HG03039 (cell line): ENCODE measurements at regions not wholly inside any gene's neighbourhood (a gene's known extent, or its start where the extent isn't known, plus 50 kb on each side); places are given as distances from the start of the nearest gene placed in this dataset.
"Not testable (repeated sequence)": the region's sequence is repeated elsewhere in the genome, so short reads cannot be mapped to it uniquely, and the experiment has no call there.

Source experiments
- ATAC-seq: cut with Tn5 transposase; IDR thresholded peaks from one replicate; pipeline ENCODE4 v1.9.1; 2021; ENCODE audit warnings: mild to moderate bottlenecking, moderate library complexity; ENCODE audit not compliant: unreplicated experiment

DNA sequence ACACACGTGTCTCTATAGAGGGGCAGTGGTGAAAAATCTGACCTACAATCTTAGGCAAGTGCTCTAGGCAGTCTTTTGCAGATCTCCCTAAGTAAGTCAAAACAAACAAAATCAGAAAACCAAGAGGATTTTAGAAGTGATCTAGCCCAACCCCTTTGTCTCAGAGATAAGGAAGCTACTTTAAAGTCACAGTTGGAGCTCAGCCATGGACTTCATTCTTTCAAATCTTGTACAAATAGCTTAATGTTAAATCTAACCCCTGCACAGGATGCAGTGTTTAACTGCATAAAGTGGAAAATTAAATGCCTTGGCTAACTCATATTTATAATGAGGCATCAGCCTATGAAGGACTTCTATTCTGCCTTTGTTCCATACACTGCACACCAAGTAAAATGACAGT, 135.1 kb upstream of the RFX3 start:
- no peak for ATAC-seq

DNA sequence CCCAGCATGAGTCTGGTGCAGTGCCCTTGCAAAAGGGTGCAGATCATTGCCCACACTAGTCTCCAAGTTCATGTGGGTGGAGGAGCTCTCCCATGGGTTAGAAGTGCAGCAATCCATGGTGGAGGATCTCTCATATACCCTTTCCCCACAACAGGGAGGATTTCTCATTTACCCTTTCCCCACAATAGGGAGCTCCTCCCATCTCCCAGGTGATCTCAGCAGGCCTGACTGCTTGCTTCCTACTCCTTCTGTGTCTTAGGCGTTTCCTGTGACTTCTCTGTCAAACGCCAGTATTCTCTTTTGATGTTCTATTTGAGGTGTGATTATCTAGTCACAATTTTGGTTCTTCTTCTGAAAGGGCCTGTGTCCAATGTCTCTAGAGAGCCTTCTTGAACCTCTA, 133.8 kb upstream of the RFX3 start:
- ATAC-seq = no peak

DNA sequence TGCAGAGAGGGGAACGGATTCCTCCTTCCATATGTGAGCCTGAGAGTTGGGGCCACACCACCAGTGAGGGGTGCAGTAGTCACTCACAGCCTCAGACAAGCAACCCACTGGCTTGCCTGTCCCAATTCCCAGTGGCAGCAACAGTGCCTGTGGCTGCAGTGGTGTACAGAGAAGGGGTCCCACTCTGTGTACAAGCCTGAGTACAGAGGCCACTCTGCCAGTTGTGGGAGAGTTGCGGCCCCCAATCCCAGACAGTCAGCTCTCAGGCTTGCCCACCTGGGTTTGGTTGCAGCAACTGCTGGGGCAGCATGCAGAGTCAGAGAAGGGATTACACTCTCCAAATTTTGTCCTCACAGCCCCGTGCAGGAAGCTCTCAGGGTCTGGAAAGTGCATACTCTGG, 133.2 kb upstream of the RFX3 start:
- no peak for ATAC-seq

DNA sequence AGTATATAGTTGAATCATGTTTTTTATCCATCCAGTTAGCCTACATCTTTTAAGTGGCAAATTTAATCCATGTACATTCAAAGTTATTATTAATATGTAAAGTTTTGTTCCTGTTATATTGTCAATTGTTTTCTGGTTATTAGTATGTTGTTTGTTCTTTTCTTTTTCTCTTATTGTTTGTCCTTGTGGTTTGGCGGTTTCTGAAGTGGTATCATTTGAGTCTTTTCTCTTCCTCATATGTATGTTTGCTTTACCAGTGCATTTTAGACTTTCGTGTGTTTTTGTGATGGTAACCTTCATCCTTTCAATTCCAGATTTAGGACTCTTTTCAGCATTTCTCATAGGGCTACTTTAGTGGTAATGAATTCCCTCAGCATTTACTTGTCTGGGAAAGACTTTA, 130.4 kb upstream of the RFX3 start:
- ATAC-seq = no peak

DNA sequence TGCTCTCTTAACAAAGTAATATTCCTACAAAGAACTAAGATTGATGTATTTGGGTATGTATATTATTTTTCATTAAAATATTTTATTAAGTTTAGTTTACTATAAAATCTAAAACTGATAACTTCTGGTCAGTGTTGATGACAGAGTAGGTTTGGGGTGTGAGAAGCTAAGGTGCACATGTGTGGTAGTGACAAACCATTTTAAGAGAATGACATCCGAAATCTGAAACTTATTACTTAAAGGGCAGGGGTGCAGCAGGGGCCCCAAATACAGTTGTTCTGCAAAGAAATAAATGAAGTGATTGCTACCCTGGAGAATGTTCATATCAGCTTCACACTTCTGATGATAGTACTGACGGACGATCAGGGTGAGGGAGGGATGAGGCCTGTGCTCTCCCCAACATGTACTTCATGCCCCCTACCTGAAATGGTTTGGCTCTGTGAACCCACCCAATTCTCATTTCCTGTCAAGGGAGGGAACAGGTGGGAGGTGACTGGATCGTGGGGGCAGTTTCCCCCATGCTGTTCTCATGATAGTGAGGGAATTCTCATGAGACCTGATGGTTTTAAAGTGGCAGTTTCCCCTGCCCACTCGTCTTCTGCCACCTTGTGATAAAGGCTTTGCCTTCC, 125.3 kb upstream of the RFX3 start:
- ATAC-seq = no peak

DNA sequence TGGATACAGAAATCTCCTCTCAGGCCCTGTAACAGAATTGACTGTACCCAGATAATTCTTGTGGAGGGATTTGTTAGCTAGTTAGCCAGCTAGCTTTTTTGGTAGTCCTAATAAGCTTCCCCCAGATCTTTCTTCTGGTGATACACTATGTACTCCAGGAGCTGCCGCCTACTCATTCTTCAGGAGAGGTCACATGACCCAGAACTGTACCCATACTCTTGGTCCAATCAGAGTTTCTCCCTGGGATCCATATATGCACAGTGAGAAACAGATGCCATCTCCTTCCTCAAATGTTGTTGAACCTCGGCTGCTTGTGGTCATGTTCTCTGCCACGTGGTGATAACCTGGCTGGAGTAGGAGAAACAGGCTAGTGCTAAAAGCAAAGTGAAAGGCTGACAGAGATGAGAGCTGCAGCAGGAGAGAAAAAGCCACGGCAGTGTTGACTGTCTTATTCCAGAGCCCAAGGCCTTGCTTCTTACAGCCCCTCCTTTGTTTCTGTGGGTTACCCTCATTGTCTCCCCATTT, 123.0 kb upstream of the RFX3 start:
- ATAC-seq = no peak

DNA sequence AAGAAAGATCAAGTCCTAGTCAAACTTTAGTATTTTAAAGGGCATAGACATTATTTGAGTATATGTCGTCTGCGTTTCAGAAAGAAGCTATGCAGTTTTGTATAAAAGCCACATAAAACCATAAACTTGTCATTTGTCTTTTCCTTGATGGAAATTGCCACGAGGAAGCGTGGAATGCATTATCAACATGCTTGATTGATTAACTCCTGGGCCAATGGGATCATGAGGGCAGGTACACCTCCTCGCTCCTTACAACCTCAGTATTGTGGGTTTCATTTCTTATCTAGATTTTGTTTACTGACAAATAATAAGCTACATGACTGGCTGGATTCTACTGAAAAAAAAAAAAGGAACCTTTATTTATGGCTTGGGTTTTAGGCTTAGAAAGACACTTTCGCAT, 122.5 kb upstream of the RFX3 start:
- ATAC-seq = no peak

DNA sequence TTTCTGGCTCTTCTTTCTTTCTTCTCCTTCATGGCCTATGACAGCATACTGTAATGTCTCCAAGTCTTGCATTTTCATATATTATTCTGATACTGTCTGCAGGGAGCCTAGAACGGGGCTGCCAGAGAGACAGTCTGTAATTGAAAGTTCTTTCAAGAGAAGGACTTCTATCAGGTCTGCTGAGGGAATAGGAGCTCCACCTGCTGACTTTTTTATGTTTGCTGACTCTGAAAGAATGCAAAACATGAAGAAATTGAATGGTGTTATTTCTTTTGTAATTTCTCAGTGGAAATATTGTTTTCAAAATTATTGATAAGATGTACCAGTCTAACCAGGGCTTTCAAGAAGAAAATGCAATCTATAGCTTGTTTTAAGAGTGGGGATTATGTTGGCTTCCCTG, 121.9 kb upstream of the RFX3 start:
- no peak for ATAC-seq

DNA sequence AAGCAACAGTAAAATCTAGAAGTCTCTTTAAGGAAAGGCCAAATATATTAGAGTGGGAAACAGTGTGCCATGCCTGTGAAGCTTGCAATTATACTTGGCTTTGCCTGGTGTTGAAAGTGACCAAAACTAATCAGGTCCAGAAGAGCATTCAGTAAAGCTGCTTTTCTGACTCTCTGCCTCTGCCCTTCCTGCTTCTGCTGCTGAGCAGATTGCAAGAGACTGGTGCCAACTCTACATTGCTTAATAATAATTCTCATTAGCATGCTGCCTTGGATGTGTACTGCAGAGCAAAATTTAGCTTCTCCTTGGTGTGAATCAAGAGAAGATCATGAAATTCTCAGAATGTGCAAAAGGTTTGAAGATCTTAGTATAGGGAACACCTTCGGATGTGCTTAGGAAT, 120.4 kb upstream of the RFX3 start:
- no peak for ATAC-seq

DNA sequence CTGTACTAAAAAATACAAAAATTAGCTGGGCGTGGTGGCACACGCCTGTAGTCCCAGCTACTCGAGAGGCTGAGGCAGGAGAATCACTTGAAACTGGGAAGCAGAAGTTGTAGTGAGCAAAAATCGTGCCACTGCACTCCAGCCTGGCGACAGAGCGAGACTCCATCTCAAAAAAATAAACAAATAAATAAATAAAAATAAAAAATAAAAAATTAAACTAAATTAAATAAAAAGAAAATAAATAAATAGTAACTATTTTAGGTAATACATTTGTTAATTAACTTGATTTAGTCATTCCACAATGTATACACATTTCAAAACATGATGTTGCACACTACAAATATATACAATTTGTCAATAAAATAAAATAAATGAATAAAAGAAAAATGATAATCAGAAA, 116.3 kb upstream of the RFX3 start:
- ATAC-seq = not testable (repeated sequence)

DNA sequence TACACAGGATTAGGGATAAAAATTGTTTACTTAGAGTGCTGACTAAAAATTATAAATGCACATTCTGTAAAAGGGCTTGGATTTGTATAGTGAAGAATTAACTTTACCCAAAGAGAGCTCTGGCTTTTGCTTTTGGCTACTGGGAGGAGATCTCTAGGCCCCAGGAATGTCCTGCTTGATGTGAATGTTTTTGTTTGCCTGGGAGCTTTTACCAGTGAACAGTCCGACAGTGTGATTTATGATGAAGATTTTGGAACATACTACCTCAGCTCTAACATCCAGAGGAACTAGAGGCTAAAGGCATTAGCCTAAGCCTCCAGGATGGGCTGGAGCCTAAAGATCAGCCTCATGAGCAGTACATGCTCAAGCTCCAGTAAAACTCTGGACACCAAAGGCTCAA, 103.7 kb upstream of the RFX3 start:
- no peak for ATAC-seq

DNA sequence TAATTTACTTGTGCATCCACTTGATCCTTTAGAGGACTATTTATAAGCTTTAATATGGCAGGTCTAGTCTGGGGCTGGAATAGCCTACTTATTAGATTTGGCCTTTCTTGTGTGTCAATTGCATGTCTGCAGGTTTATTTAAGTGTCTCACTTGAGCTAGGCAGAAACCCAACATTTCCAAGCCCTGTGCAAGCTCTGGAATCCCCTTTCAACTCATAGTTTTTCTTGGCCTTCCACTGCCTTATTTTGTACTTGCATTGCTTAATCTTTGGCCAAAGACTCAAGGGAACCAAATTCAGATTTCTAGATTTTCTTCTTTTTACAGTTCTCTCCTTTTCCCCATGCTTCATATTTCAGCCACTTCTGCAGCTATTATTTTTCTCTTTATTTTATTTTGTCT, 102.4 kb upstream of the RFX3 start:
- no peak for ATAC-seq

DNA sequence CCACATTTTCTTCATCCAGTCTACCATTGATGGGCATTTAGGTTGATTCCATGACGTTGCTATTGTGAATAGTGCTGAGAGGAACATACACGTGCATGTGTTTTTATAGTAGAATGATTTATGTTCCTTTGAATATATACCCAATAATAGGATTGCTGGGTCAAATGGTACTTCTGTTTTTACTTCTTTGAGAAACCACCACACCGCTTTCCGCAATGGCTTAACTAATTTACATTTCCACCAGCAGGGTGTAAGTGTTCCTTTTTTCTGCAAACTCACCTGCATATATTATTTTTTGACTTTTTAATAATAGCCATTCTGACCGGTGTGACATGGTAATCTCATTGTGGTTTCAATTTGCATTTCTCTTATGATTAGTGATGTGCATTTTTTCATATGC, 82.2 kb upstream of the RFX3 start:
- peak; percentile 72 for ATAC-seq

DNA sequence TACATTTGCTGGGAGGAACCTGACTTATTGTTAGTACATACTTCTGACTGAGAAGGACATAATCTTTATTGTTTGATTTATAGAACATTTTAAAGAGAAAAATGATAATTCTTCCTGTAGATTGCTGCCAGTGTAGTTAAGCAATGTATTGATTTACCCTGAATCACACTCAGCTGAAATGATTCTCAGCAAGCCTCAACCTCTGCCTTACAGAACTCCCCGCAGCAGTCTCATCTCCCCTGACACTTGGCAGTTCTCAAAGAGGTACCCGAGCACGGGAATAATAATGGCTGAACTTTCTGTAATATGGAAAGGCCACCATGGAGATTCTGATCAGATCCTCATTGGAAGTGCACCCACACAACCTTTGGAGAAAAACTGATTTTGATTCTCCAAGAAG, 74.9 kb upstream of the RFX3 start:
- ATAC-seq = no peak

DNA sequence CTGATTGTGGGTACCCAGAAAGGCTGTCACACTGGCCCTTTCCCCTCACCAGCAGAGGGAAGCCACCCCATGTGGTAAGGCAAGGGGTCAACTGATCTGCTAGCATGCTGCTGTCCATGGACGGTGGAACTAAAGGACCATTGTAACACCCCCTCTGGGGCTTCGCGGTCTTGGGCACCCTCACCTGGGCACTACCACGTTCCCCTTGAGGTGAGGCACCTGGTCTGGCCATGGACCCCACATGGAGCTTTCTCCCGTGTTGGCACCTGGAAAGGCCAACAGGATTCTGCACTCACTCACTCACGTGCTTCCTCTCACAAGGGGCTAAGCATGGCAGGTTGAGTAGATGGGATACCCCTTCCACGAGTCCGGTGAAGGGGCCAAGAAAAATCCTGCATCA, 72.0 kb upstream of the RFX3 start:
- no peak for ATAC-seq

DNA sequence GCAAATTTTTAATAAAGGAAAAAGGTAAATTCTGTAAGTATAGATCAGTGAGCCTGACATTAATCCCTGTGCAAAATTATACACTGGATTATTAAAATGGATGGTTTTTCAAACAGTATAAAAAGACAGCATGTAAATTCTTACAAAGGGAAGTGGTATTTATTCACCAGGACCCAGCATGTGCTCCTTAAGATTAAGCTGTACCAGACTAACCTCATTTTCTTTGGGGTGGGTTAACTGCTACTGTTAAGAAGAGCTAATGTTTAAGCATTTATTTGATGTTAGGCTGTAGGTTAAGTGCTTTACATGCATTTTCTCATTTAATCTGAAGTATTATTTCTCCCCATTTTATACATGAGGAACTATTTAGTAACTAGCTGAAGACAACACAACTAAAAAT, 60.3 kb upstream of the RFX3 start:
- no peak for ATAC-seq

DNA sequence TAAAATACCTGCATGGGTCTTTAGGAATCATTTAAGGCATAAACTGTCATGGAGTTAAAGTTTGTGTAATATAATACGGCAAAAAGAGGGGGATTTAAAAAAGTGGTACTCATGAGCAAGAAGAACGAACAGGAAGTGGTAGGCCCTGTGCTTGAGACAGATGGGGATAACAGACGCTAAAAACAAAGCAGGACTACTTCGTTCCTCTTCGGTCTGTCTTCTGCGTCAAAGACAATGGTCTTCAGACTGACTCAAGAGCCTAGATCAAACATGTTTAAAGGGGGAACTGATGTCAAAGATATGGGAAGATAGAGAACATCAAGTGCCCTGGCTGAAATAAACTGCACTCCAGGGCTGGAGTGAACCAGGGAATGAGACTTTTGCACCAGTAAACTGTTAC, 59.8 kb upstream of the RFX3 start:
- no peak for ATAC-seq

DNA sequence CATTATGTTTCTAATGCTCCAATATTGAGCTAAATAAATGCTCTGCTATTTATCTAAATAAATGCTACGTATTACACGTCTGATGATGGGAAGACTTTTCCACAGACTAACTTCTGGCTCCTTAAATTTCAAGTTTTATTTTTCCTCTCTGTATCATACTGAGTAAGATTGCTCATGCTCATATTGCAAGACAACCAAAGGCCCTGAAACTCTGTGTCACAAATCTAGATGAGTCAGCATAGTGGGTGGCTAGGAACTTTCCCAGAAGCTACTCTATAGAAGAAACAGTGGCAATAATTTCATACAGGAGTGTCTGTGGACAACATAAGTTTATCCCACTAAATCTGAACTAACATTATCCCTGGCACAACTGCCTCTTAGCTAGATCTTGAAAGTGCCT, 53.0 kb upstream of the RFX3 start:
- ATAC-seq = no peak

DNA sequence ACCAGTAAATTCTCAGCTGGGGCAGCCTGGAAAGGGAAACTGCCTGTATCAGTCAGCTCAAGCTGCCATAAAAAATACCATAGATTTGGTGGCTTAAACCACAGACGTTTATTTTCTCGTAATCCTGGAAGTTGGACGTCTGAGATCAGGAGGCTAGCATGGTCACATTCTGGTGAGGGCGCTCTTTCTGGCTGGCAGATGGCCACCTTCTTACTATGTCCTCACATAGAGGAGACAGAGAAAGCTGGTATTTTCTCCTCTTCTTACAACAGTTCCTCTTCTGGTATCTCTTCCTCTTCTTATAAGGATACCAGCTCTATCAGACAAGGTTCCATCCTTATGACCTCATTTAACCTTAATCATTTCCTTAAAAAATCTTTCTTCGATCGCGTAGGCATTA, 50.5 kb upstream of the RFX3 start:
- no peak for ATAC-seq

DNA sequence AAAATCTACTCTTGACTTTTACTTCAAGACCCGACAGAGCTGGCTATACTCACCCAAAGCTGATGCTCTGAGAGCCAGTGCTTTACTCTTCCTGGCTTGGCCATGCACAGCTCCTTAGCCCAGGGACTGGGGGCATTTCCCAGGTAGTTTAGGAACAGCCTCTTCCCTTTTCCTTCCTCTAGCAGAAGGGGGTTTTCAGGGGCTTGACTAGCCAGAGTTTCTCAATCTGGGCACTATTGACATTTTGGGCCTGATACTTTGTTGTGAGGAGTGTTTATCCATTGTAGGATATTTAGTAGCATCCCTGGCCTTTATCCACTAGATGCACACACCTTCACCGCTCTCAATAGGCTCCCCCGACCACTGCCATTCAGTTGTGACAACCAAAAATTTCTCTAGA, 50.0 kb upstream of the RFX3 start:
- ATAC-seq = no peak
